ENCODE measurements at regions not wholly inside any gene's neighbourhood (a gene's known extent, or its start where the extent isn't known, plus 50 kb on each side); places are given as distances from the start of the nearest gene placed in this dataset.

DNA sequence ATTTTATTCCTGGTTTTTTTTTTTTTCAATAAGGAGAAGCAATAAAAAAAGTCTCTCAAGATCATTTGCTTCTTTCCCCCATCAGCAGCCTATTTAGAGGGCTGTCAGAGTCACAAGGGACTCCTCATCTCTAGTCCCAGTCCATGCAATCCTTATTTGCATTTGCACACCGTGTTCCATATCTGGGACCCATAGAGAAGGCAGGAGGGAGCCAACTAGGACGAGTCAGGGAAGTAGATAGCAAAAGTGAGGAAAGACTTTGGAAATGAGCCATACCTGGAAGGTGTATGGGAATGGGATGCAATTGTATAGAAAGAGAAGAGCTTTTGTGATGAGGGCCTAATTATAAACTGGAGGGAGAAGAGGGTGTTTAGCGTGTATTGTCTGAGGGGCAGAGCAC lies 160.0 kb downstream of the PIK3R1 start:
- Histone ChIP-seq H3K9me3 (replicated peaks in 1 of 2; ENCODE audit: control insufficient read depth in 1 of 2, insufficient read depth in 1 of 2, low read length in 2 of 2) (no peaks in the 10 kb centered on the region), H3K27me3 (ENCODE audit: control insufficient read depth in 2 of 2, insufficient read depth in 2 of 2, low read length in 2 of 2) (no peaks in the 10 kb centered on the region), H3K4me1 (ENCODE audit: control insufficient read depth in 1 of 2, insufficient read depth in 2 of 2, low read length in 2 of 2) (peaks cover 38 to 45% of the 10 kb centered on the region in 2 donors), H3K9ac (ENCODE audit: insufficient read depth, low read length, poor library complexity, severe bottlenecking) (no peak overlapping the region), H3K4me3 (replicated peaks in 1 of 3; ENCODE audit: low read depth in 2 of 3, low read length in 3 of 3) (no peak overlapping the region), H3K79me2 (ENCODE audit: insufficient read depth, low read length) (no peaks in the 10 kb centered on the region), H4K20me1 (ENCODE audit: insufficient read depth, low read length) (no peaks in the 10 kb centered on the region), H2AFZ (ENCODE audit: insufficient read depth, low read depth, low read length, poor library complexity, severe bottlenecking) (no peak overlapping the region), H3K27ac (ENCODE audit: low read depth in 1 of 2, low read length in 2 of 2) (no peak overlapping the region), H3K36me3 (replicated peaks in 1 of 2; ENCODE audit: control insufficient read depth in 1 of 2, insufficient read depth in 2 of 2, low read length in 2 of 2) (no peaks in the 10 kb centered on the region), H3K4me2 (replicated peaks; ENCODE audit: extremely low read depth, low read length, poor library complexity, severe bottlenecking) (no peak overlapping the region)
- DNase-seq = no peak
- peaks cover 0 to 2% (median 0%) of the 10 kb centered on the region in 7 donors for H3K9me3 Mint-ChIP-seq
- H3K4me3 Mint-ChIP-seq = no peak overlapping the region
- intact Hi-C loops (cut with micrococcal nuclease) = no loop called here
- no peaks in the 10 kb centered on the region for H3K27me3 Mint-ChIP-seq (ENCODE audit: low read depth in 3 of 3)
- peaks cover 50% of the 10 kb centered on the region for H3K4me1 Mint-ChIP-seq
- H3K36me3 Mint-ChIP-seq = no peaks in the 10 kb centered on the region
- WGBS (ENCODE audit: insufficient coverage) = 88% methylated on average over 1 of the region's 3 CpGs
- H3K27ac Mint-ChIP-seq = peak overlapping the region in 1 of 7 donors; percentile 58
- TF ChIP-seq, protein P1, sequence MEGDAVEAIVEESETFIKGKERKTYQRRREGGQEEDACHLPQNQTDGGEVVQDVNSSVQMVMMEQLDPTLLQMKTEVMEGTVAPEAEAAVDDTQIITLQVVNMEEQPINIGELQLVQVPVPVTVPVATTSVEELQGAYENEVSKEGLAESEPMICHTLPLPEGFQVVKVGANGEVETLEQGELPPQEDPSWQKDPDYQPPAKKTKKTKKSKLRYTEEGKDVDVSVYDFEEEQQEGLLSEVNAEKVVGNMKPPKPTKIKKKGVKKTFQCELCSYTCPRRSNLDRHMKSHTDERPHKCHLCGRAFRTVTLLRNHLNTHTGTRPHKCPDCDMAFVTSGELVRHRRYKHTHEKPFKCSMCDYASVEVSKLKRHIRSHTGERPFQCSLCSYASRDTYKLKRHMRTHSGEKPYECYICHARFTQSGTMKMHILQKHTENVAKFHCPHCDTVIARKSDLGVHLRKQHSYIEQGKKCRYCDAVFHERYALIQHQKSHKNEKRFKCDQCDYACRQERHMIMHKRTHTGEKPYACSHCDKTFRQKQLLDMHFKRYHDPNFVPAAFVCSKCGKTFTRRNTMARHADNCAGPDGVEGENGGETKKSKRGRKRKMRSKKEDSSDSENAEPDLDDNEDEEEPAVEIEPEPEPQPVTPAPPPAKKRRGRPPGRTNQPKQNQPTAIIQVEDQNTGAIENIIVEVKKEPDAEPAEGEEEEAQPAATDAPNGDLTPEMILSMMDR (IDR thresholded peaks at IDR 0.05) = no peak

DNA sequence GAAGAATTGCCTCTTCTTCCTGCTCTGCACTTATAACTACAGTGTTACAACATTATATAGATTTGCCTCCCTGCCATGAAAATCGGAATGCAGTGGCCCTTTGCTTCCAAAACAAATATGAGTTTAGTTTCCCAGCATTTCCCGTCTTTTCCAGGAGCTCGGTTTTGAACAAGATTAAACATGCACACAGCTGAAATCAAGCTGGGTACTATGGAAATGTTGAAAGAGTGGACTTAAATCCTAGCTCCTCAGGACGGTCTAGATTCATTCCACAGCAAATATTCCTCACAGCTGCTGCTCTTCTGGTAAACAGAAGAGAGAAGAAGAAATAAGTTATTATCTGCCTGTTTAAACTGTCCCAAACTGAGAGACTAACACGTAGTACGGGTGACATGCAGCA lies 161.4 kb downstream of the PIK3R1 start:
- TF ChIP-seq, protein P1 (IDR thresholded peaks at IDR 0.05) = no peak
- DNase-seq = no peak
- Histone ChIP-seq H4K20me1 (ENCODE audit: insufficient read depth, low read length) (no peaks in the 10 kb centered on the region), H2AFZ (ENCODE audit: insufficient read depth, low read depth, low read length, poor library complexity, severe bottlenecking) (no peak overlapping the region), H3K79me2 (ENCODE audit: insufficient read depth, low read length) (no peaks in the 10 kb centered on the region), H3K4me1 (ENCODE audit: control insufficient read depth in 1 of 2, insufficient read depth in 2 of 2, low read length in 2 of 2) (peaks cover 29 to 37% of the 10 kb centered on the region in 2 donors), H3K9ac (ENCODE audit: insufficient read depth, low read length, poor library complexity, severe bottlenecking) (no peak overlapping the region), H3K27me3 (ENCODE audit: control insufficient read depth in 2 of 2, insufficient read depth in 2 of 2, low read length in 2 of 2) (no peaks in the 10 kb centered on the region), H3K4me2 (replicated peaks; ENCODE audit: extremely low read depth, low read length, poor library complexity, severe bottlenecking) (no peak overlapping the region), H3K4me3 (replicated peaks in 1 of 3; ENCODE audit: low read depth in 2 of 3, low read length in 3 of 3) (no peak overlapping the region), H3K27ac (ENCODE audit: low read depth in 1 of 2, low read length in 2 of 2) (no peak overlapping the region), H3K9me3 (replicated peaks in 1 of 2; ENCODE audit: control insufficient read depth in 1 of 2, insufficient read depth in 1 of 2, low read length in 2 of 2) (no peaks in the 10 kb centered on the region), H3K36me3 (replicated peaks in 1 of 2; ENCODE audit: control insufficient read depth in 1 of 2, insufficient read depth in 2 of 2, low read length in 2 of 2) (no peaks in the 10 kb centered on the region)
- Mint-ChIP-seq H3K27me3 (ENCODE audit: low read depth in 3 of 3) (no peaks in the 10 kb centered on the region), H3K4me3 (no peak overlapping the region), H3K27ac (no peak overlapping the region), H3K9me3 (peaks cover 0 to 2% (median 0%) of the 10 kb centered on the region in 7 donors), H3K4me1 (peaks cover 46% of the 10 kb centered on the region), H3K36me3 (no peaks in the 10 kb centered on the region)
- intact Hi-C loops (cut with micrococcal nuclease) = no loop called here
- WGBS (ENCODE audit: insufficient coverage) = 83% methylated on average over 3 of the region's 6 CpGs

Measured in CD14-positive monocyte (primary cell).